HG03039 (cell line): ENCODE measurements at regions not wholly inside any gene's neighbourhood (a gene's known extent, or its start where the extent isn't known, plus 50 kb on each side); places are given as distances from the start of the nearest gene placed in this dataset.
"Not testable (repeated sequence)": the region's sequence is repeated elsewhere in the genome, so short reads cannot be mapped to it uniquely, and the experiment has no call there.

Experiments used
- ATAC-seq: cut with Tn5 transposase; IDR thresholded peaks from one replicate; pipeline ENCODE4 v1.9.1; 2021; ENCODE audit warnings: mild to moderate bottlenecking, moderate library complexity; ENCODE audit not compliant: unreplicated experiment

- no peak for ATAC-seq
These were observed 144.7 kb upstream of the UST start for GRCh38 chr6:148602136-148602535.

DNA sequence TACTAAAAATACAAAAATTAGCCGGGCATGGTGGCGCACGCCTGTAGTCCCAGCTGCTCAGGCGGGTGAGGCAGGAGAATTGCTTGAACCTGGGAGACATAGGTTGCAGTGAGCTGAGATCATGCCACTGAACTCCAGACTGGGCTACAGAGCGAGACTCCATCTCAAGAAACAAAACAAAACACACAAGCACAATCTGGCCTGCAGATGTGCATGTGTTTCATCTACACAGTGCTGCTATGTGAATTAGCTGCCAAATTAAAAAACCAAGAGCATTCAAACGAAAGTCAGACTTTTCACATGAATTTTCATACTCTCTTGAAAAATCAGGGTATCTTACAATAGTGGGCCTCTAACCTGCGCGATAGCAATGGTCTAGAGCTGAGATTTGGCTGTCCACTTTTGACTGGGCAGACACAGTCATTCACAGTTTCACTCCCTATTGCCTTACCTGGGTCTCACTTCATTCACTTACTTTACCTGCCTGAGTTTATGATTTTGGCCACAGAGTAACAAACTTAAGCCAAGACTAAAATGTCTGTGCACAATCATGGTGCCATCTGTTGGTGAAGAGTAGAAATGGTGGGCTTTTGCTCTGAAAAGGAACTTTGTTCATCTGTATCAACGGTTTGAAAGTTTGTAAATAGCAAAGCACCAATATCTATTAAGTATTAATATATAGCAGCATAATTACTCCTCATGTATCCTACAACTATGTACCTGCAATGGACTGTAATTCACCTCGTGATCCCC is 138.5 kb upstream of the UST start:
- no peak for ATAC-seq

- no peak for ATAC-seq
These were observed 135.6 kb upstream of the UST start for GRCh38 chr6:148611213-148611612.

GRCh38 chr6:148612043-148612442 is 134.8 kb upstream of the UST start:
- ATAC-seq = no peak

- ATAC-seq = no peak
These were observed 132.2 kb upstream of the UST start for GRCh38 chr6:148614602-148615001.

- ATAC-seq = no peak
These were observed 130.0 kb upstream of the UST start for GRCh38 chr6:148616841-148617240.

- ATAC-seq = no peak
These were observed 129.3 kb upstream of the UST start for GRCh38 chr6:148617530-148617929.

DNA sequence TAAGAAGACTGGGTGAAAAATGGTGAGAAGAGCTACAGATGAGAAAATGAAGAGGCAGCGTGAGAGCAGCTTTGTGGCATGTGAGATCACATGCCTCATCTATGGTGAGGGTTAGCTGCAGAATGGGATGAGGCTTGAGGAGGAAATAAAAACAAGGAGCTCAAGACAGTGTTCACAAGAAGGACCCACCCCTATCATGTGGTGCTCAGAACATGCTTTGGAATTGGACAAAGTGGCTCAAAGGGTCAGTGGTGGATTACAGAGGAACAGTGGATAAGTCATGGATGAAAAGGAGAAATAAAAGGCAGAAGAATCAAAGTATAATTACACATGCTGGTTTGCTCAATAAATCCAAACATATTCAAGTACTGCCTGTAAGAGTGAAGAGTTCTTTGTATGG is 126.9 kb upstream of the UST start:
- ATAC-seq = no peak

- no peak for ATAC-seq
These were observed 126.1 kb upstream of the UST start for GRCh38 chr6:148620579-148621298.

DNA sequence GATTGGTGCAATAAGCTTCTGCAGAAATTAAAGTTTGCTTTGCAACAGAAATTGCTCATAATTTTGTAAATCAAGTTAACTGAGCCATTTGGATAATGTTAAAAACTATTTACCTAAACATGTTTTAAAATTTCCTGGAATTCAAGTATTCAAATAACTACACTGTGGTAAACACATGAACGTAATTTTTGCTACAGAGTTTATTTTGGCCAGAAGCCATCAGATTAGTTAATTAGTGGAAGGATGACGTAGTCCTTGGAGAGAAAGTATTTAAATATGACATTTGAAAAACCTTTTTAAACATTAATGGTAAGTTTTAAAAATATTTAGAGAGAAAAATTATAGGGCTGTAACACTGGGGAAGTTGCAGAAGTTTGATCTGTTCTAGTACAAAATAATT is 121.2 kb upstream of the UST start:
- ATAC-seq = no peak

DNA sequence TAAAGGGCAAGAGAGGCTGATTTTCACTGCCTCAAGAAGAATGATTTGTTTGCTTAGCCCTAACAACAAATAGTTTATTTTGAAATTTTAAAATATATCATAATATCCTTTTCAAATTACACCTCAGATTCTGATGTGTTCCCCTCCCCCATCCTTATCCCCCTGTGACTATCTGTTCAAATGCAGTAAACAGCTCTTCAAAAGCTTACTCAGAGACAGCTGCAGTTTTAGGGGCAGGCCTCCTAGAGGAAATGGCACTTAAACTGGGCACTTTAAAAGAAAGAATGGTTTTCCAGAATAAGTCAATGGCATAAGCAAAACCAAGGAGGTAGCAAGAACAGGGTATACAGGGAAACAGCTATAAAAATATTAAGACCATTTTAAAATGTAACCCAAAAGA is 118.6 kb upstream of the UST start:
- no peak for ATAC-seq

GRCh38 chr6:148629181-148629580 is 117.6 kb upstream of the UST start:
- ATAC-seq = no peak

DNA sequence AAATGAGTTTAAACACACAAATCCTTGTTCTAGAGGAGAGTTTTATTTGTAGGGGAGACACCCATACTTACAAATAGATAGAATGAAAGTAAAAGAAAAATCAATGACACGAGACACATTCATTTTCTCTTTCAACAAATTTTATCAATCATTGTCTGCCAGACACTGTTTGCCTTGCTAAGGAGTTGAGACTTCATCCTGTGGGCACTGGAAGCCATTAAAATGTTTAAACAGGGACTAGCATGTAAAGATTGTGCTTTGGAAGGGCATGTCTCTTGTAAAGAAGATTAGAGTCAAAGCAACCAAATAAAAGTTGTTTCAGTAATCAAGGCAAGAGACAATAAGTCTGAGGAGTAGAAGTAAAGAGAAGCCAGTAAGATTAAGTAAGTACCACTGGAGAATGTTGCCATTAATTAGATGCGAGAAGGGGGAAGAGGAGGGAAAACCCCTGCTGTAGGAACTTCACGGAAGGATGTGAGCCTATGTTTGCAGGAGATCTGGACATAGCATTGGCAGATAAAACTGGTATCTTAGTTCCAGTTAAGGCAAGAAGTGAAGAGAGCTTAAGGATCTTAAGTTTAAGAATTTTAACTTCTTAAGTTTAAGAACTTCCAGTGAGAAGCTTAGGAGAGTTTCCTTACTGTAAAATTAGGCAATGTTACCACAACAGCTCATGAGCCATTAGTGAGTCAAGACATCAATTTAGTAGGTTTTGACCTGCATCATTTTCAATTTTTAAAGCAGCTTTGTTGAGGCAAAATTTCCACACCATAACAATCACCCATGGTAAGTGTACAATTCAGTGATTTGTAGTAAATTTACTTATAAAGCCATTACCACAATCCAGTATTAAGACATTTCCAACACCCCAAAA is 117.0 kb upstream of the UST start:
- no peak for ATAC-seq

GRCh38 chr6:148635070-148635743 is 111.6 kb upstream of the UST start:
- ATAC-seq = no peak

DNA sequence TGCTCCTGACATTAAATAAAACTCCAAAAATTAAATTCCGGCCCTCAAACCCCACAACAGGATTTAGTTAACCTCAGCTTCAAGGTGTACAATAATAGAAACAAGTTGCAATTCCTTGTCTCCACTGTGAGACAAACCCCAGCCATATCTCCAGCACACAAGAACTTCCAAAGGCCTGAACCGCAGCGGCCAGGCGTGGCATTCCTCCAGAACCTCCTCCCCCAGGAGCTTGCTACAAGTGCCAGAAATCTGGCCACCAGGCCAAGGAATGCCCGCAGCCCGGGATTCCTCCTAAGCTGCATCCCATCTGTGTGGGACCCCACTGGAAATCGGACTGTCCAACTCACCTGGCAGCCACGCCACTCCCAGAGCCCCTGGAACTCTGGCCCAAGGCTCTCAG is 105.0 kb upstream of the UST start:
- not testable (repeated sequence) for ATAC-seq

GRCh38 chr6:148643208-148643607 is 103.6 kb upstream of the UST start:
- not testable (repeated sequence) for ATAC-seq

DNA sequence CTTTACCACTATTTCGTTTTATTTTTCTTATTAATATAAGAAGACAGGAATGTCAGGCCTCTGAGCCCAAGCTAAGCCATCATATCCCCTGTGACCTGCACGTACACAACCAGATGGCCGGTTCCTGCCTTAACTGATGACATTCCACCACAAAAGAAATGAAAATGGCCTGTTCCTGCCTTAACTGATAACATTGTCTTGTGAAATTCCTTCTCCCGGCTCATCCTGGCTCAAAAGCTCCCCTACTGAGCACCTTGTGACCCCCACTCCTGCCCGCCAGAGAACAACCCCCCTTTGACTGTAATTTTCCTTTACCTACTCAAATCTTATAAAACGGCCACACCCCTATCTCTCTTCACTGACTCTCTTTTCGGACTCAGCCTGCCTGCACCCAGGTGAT is 101.8 kb upstream of the UST start:
- not testable (repeated sequence) for ATAC-seq

DNA sequence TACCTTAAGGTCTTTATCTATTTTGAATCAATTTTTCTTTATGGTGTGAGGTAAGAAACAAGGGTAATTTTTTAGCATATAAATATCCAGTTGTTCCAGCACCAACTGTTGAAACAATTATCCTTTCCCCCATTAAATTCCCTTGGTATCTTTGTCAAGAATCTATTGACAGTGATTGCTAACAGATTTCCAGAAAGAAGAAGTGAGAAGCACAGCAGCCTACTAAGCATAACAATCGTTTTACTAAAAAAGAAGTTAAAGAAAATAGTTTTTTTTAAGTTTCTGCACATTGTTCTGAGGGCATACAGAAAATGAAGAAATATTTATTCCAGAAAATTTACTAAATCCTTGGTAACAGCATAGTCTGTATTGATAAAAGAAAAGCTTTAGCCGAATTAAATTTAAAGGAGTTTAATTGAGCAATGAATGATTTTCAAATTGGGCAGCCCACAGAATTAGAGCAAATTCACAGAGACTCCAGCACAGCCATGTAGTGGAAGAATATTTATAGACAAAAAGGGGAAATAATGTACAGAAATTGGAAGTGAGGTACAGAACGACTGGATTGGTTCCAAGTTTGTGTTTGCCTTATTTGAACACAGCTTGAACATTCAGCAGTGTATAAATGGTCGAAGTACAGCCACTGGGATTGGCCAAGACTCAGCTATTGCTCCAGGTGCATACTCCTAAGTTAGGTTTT is 97.9 kb upstream of the UST start:
- ATAC-seq = no peak

DNA sequence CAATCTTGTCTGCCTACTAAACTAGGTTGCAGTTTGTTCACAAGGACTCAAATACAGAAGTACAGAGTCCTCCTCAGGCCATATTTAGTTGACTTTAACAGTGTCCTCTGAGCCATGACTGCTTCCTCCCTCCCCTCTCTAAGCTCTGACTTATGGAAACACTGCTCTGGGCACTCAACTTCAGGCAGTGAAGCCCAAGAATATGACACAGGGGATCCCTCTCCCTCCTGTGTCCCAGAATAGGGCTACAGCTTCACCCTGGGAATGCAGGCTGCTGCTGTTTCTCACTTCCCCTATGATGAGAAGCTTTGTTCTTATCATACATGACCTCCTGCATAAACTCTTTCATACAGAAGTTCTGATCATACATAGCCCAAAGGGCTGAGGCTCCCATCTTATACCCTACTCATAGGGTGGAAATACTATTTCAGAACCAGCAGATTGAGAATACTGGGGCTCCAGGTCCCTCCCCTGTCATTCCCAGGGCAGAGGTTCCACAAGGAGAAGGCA is 97.3 kb upstream of the UST start:
- no peak for ATAC-seq

GRCh38 chr6:148650941-148651505 is 95.8 kb upstream of the UST start:
- no peak for ATAC-seq
